SK-N-SH treated with all-trans-retinoic acid at 6 μM for 48 hours (cell line): ENCODE measurements at regions not wholly inside any gene's neighbourhood (a gene's known extent, or its start where the extent isn't known, plus 50 kb on each side); places are given as distances from the start of the nearest gene placed in this dataset.

Source experiments
- BACH2 ChIP-seq: fragments of 250-450 bp; sonication (Bioruptor Pico); IDR thresholded peaks from 2 replicates; pipeline ENCODE4 v1.9.0; 2021; ENCODE audit warnings: mild to moderate bottlenecking, borderline replicate concordance
- ESRRG ChIP-seq: fragments of 250-450 bp; sonication (Bioruptor Pico); IDR thresholded peaks from 2 replicates; pipeline ENCODE4 v1.6.1; 2021; ENCODE audit warnings: mild to moderate bottlenecking
- RARB ChIP-seq: fragments of 250-450 bp; sonication (Bioruptor Pico); IDR thresholded peaks from 2 replicates; pipeline ENCODE4 v1.8.0; 2021; ENCODE audit warnings: mild to moderate bottlenecking, moderate library complexity
- TF ChIP-seq, protein P1 (sequence below): fragments of 250-450 bp; sonication (Bioruptor Pico); IDR thresholded peaks from 2 replicates; pipeline ENCODE4 v1.5.1; 2020; ENCODE audit warnings: low read depth, mild to moderate bottlenecking, moderate library complexity

DNA sequence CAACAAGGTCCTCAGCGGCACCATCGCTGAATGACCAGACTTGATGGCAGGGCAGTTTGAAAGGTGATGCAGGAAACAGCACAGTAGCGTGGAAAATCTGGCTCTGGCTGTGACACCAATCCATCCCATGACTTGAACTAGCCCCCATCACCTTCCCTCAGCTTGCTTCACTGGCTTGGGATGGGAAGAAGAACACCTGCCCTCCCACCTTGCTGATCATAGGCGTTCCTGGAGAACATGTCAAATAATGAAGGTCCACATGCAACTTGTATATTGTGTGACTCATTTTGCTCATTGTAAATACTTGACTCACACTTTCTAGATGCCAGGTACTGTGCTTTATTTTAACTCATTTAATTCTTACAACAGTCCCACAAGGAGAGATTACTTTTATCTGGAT, 292.4 kb upstream of the SPRED2 start:
- TF ChIP-seq RARB (CRISPR knock-in tag) (no peak), ESRRG (CRISPR knock-in tag) (no peak), BACH2 (CRISPR knock-in tag) (no peak)
- TF ChIP-seq, protein P1, sequence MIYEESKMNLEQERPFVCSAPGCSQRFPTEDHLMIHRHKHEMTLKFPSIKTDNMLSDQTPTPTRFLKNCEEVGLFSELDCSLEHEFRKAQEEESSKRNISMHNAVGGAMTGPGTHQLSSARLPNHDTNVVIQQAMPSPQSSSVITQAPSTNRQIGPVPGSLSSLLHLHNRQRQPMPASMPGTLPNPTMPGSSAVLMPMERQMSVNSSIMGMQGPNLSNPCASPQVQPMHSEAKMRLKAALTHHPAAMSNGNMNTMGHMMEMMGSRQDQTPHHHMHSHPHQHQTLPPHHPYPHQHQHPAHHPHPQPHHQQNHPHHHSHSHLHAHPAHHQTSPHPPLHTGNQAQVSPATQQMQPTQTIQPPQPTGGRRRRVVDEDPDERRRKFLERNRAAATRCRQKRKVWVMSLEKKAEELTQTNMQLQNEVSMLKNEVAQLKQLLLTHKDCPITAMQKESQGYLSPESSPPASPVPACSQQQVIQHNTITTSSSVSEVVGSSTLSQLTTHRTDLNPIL (CRISPR knock-in tag) = no peak
